Fibroblast of gingiva (primary cell): ENCODE measurements at regions not wholly inside any gene's neighbourhood (a gene's known extent, or its start where the extent isn't known, plus 50 kb on each side); places are given as distances from the start of the nearest gene placed in this dataset.

Source experiments
- DNase-seq: peaks from one replicate; pipeline ENCODE4 v3.0.0-alpha.2; 2011; ENCODE audit warnings: low read depth

- DNase-seq, result peak; percentile 26
Measured at GRCh38 chr5:56481428-56482357, 248.6 kb upstream of the ANKRD55 start.

GRCh38 chr5:56480705-56481427, 247.7 kb upstream of the ANKRD55 start:
- peak; percentile 31 for DNase-seq

- DNase-seq, result no peak
Measured at GRCh38 chr5:56480078-56480704, 247.1 kb upstream of the ANKRD55 start.

DNA sequence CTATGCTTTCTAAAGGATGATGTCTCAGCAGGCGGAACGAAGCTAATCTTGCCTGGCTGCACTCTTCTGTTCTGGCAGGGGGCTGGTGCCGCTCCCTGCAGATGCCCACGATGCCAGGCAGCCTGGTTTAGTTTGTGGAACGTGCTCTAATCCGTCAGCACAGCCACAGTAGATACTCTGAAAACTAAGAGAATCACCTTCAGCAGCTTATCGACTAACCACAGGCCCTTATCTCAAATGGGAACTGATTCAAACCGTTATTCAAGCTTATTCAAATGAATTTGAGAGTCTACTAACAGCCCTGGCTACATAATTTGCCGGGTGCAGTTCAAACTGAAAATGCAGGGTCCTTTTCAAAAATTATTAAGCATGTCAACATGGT, 246.6 kb upstream of the ANKRD55 start:
- DNase-seq, result no peak

DNA sequence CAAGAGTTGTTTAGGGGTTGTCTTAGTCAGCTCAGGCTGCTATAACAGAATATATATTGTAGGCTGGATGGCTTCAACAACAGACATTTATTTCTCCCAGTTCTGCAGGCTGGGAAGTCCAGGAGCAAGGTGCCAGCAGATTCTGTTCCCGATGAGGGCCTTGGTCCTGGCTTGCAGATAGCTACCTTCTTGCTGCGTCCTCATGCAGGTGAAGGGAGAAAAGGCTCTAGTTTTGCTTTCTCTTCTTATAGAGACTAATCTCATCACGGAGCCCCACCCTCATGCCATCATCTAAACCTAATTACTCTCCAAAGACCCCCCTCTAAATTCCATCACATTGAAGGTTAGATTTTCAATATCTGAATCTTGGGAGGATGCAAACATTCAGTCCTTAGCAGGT, 246.0 kb upstream of the ANKRD55 start:
- DNase-seq, result no peak

DNA sequence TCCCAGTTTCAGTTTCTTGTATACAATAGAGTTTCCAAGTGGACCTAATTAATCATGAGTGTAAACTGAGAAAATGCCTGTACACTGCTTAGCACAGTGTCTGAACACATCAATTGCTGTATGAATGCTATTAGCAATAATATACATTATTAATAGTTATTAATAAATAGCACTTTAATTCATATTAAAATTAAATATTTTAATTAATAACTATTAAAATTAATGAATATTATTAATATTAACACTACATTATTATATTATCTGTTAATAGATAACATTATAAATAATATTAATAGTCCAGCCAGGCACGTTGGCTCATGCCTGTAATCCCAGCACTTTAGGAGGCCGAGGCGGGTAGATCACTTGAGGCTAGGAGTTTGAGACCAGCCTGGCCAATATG, 244.9 kb upstream of the ANKRD55 start:
- DNase-seq, result no peak

GRCh38 chr5:56476487-56476856, 243.3 kb upstream of the ANKRD55 start:
- DNase-seq, result no peak

GRCh38 chr5:56475689-56476486, 242.8 kb upstream of the ANKRD55 start:
- no peak for DNase-seq

DNA sequence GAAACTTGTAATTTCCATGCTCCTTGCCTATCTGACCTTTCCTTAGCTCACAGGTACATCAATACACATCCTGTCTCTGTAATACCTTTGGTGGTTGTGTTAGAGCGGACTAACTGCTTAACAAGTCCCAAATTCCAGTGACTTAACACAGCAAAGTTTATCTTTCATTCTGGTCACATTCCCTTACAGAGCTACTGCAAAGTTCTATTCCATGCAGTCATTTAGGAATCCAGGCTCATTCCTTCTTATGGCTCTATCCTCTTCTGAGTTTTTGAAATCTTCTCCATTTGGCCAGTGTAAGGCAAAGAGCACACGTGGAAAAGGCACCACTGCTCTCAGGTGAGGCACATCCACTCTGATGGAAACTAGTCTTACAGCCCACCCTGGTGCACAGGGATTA, 238.6 kb upstream of the ANKRD55 start:
- DNase-seq, result no peak

- DNase-seq, result no peak
Measured at GRCh38 chr5:56470007-56470406, 236.9 kb upstream of the ANKRD55 start.

DNA sequence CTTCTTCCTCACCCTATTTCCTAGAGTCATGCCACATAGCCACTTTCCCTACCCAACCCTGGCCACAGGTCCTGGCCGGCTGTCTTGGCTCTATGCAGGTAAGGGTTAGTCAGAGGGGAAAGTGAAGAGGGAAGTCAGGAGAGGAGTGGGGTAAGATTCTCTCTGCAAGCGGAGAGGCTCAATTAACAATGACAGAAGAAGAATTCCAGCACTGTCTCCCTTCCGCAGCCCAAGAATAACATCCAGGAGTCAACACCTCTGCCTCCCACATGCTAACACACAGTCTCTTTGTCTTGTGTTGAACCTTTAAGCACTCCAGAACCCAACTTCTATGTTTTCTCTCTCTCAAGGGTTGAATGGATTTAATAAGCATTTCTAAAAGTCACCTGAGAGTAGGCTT, 235.1 kb upstream of the ANKRD55 start:
- DNase-seq, result no peak

GRCh38 chr5:56467176-56467717, 234.1 kb upstream of the ANKRD55 start:
- DNase-seq, result no peak

DNA sequence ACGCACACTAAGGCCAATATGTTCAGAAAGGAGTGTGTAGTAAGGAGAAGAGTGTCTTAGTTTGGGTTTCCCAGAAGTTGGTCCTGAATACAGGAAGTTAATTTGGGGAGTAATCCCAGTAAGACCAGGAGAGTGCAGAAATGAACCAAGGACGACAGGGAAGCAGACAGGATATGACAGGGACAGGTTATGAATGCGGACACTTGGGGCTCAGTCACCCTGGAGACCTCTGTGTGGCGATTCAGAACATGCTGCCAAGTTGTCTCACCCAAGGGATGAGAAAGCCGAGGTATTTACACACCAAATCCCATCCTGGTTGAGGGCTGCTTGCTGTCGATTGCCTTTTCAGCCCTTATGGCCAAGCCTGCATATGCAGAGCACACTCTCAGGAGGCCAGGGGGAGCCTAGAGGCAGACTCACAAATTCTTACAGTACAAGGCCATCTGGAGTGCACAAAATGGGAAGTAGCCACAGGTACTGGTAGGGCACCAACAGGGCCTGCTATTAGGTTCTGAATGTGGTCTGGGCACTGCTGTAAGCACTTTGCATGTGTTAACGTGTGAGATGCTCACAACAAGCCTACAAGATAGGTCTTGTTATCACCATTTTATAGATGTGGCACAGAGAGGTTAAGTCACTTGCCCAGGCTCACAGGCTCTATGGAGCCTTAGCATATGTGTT, 233.1 kb upstream of the ANKRD55 start:
- DNase-seq, result no peak

DNA sequence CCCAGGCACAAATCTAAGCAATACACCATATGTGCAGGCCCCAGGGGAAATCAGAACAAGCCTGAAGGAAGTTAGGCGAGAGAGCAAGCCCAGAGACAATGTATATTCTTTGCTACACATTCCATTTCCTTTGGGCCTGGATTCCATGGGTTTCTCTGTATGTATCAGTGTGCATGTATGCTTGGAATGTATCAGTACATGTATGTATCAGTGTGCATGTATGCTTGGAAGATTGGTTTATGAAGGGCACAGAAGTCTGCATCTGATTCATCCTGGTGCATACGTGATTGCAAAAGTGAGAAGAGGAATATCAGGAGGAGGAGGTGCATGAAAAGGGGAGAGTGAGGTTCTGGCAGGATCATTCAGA, 232.6 kb upstream of the ANKRD55 start:
- DNase-seq, result no peak

DNA sequence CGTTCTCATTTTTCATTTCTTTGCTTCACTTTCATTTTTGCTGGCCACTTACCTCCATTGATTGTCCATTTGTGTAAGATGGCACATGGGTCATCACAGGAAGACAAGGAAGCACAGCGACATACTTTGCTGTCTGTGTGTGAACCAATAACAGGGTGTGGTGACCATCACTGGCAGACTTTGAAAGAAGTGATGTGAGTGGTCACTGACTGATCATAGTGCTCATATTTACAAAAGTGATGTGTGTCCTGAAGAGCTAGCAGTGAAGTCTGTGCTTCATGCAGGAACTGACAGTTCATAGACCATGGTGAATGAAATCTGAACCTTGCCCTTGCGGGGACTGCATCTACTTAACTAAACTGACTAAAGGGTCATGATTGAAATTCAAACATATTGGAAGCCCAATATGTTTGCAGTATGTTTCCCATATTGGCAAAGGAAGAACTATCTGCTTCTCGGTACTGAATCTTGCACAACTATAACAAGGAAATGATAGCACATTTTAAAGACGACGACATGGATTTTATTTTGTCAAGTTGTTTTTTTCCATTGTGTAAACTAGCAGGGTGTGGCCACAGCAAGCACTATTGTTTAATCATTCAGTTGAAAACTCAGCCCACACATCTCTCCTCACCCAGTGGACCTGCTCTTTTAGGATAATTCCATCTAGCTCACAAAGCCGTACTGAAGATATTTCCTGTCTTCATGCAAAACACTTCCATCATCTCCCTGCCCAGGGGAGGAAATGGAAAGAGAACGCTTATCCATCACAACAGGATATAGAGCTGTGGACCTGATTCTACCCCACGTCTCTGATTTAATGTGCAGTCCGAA, 232.0 kb upstream of the ANKRD55 start:
- no peak for DNase-seq

- DNase-seq, result no peak
Measured at GRCh38 chr5:56463944-56464571, 230.9 kb upstream of the ANKRD55 start.

- DNase-seq, result no peak
Measured at GRCh38 chr5:56461584-56461983, 228.5 kb upstream of the ANKRD55 start.

DNA sequence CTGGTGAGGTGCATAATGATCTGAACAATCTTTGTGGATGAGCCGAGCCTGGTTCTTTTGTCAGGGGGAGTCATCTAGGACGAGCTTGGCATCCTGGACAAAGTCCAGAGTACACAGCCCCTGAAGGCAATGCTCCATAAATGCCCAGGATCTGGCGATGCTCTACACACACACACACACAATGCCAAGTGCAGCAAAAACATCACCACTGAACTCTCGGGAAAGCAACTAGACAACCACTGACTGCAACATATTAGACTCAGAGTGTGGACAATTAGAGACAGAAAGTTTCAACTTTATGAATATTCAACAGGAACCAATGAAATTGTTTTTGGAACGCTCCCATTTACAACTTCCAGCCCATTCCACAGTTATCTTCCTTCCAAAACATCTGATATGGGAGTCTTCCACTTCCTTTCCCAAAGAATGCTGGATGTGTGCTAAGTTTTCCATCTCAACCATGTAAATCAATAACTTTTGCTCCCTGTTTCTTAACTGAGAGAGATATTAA, 227.6 kb upstream of the ANKRD55 start:
- DNase-seq, result no peak

DNA sequence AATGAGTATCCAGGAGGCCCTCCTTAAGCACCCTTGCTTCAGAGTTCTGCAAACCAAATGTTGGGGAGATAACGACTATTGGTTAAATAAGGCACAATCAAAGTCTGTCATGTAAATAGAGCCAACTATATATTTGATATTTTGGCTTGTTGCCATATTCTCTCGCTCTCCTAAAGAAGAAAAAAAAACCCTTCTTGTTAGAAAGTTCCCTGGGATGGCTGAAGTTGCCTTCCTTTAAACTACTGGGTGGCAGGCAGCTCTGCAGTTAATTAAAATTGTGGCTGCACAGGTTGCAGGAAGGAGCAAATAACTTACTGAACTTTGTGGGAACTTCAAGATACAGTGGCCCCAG, 227.0 kb upstream of the ANKRD55 start:
- no peak for DNase-seq
